ENCODE measurements at regions not wholly inside any gene's neighbourhood (a gene's known extent, or its start where the extent isn't known, plus 50 kb on each side); places are given as distances from the start of the nearest gene placed in this dataset.

GRCh38 chr4:86530183-86530582, 63.9 kb upstream of the PTPN13 start:
- TF ChIP-seq GATA2 (IDR thresholded peaks at IDR 0.05; ENCODE audit: low read depth, low read length) (no peak), GATA3 (IDR thresholded peaks at IDR 0.05; ENCODE audit: low read depth, low read length) (no peak)

Measured in SH-SY5Y (cell line).